HG03060 (cell line): ENCODE measurements at regions not wholly inside any gene's neighbourhood (a gene's known extent, or its start where the extent isn't known, plus 50 kb on each side); places are given as distances from the start of the nearest gene placed in this dataset.

Experiments used
- ATAC-seq: cut with Tn5 transposase; IDR thresholded peaks from one replicate; pipeline ENCODE4 v1.9.1; 2021; ENCODE audit warnings: low read depth, moderate number of reproducible peaks; ENCODE audit not compliant: unreplicated experiment

DNA sequence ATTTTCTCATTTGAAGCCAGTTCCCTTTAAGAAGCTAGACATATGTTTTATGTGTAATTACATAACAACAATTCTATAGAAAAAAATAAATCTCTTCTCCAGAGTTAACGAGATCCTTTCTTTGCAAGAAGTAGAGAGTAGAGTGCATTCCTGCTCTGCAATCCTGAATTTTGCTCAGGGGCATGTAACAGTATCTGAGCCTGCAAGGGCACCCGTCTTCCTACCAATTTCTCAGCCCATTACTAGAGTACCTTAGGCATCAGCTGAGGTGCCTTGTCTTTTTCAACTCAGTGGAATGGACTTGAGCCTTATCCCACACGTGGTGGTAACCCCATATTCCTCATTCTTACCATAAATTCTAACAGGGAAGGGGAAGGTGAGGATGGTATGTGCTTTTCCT is 205.9 kb downstream of the IKZF2 start:
- no peak for ATAC-seq

DNA sequence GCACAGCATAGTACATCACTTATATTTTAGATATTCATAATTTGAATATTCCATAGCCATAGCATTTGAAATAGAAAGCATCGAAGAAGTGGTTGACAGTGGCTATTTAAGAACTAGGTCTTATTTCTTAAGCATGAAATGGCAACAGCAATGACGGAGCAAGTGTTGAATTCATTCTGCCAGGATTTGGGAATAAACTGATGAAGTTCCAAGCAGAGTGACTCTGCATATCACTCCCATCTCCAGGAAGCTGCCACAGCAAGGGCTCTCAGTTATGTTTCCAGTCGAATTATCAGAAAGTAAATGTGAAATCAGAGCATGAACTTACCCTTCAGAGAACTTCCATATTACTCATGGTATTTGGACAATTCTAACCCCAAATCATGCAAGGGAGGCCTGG is 208.1 kb downstream of the IKZF2 start:
- ATAC-seq, result no peak

DNA sequence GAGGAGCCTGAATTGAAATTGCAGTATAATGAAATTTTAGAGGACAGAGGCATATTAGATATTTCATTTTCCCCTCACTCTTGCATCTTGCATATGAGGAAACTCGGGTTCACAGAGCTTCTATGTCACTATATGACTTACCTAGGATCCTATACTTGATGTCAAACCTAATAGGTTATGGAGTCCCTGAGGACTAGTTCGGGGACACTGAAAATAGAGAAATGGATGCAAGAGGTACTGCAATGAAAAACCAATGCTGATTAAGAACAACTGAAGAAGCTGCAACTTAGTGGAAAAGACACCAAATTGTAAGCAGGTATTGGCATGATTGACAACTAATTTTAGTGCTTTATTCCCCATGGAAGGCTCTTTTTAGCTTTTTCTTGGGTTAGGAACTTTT is 210.1 kb downstream of the IKZF2 start:
- ATAC-seq, result no peak

DNA sequence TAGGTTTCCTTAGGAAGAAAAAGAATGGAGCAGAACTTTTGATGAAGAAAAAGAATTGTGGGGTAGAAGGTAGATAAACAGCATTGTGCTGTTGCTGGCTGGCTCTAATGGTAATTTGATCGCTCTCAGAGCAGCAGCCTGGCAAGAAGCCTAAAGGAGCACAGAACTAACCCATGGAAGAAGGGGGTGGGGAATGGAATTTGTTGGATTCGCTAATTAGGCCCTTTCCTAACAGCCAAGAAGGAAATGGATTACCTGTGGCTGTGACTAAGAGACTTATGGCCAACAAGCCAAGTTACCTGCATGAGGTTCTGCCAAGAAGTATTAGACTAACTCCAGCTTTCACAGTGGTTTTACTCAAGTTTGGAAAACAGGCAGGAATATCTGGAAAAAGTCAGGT is 210.6 kb downstream of the IKZF2 start:
- no peak for ATAC-seq

DNA sequence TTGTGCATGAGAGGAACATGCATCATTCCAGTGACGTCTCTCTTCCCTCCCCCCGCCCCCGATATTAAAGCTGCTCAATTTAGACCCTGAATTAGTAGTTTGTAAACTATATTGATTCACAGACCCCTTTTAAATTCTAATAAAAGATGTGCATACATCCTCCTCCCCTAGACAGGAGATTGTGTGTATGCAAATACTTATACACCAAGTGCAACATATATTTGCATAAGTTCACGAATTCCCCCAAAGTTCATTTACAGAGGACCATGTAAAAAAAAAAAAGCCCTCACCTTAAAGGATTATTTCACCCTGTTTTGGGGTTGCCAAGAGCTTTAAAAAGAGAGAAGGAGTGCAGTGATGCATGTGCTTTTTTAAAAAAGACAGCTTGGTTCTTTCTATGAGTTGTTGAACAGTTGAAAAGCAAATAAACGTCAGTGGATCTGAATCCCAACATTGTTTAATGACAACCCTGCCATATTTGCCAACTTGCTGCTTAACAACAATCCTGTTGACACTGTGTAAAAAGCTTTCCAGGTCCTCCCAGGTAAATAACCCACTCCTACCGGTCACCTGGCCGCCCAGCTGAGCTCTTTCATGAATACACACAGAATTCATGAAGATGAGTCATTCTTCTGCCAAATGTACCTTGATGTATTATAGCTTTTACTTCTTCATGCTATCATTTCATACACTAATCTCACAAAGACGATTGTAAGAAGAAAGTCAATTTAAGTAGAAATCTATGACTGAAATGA is 211.5 kb downstream of the IKZF2 start:
- no peak for ATAC-seq

DNA sequence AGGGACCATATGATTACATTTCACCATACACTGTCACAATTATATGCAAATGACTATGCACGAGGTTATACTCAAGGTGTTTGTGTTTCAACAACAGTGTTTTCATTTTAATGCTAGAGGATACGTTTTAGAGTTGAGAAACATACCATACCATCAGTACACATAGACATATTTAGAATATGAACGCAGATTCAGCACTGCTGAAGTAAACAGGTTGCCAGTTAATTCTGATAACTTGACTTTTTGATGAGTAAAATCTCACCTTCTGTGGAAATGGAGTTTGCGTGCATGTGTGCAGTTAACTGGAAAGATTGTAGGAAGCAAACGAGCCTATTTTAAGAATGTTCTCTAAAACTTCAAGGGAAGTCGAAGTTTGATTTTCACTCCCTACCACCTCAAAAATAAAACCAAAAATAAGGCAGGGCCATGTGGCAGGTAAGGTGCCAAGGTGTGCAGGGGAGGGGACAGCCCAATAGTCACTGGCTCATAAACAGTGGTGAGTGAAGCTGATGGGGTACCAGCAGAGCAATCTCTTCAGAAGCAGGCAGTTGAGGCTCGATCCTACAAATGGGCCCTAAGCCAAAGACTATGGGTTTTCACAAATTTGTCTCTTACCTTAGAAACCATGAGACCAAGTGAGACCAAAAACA is 213.1 kb downstream of the IKZF2 start:
- no peak for ATAC-seq

DNA sequence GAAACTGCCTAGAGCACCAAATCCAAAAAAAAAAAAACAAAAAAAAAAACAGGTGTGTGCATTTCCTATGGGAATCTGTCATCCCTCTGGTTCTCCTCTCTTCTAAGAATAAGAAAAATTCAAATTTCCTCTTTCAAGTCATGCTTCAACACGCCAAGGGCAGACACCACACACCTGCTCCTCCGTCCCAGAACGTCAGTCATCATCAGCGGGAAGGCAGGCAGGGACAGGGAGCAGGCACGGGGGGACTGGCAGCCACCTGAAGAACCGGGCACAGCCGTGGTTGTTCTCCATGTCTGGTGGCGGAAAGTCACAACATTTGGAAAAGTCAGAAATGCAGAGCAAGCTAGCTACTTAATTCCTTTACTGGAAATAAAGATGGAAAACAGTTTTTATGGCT is 214.8 kb downstream of the IKZF2 start:
- no peak for ATAC-seq

DNA sequence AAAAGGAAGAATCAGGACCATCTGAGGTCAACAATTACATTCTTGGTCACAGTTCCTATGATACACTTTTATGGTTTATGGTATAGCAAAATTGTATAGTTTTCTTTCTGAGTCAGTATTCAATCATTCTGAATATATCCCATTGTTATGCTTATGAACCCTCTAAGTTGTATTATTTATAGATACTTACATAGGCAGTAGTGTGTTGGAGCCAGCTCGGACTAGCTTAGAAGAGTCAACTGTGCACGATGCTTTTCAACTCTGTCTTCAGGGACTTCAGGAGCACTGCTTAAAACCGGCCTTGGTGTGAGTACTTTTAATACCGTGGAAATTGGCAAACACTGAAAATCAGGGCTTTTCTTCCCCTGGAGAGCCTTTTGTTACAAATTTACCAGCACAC is 215.7 kb downstream of the IKZF2 start:
- ATAC-seq, result no peak

DNA sequence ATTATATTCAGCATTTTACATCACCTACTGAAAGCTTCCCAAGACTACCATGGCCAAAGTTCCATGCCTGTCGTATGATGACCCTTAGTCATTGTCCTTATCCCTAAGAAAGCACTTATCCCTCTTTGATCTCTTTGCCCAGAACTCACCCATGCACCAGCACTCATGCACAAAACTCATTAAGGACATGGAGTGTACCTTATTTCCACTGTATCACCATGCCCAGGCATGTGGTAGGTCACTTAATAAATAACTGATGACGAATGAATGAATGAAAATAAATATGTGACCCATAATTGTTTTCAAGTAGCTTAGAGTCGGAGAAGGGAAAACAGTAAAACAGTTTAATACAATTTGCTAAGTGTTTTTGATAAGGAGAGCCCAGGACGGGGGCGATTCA is 220.1 kb downstream of the IKZF2 start:
- no peak for ATAC-seq

DNA sequence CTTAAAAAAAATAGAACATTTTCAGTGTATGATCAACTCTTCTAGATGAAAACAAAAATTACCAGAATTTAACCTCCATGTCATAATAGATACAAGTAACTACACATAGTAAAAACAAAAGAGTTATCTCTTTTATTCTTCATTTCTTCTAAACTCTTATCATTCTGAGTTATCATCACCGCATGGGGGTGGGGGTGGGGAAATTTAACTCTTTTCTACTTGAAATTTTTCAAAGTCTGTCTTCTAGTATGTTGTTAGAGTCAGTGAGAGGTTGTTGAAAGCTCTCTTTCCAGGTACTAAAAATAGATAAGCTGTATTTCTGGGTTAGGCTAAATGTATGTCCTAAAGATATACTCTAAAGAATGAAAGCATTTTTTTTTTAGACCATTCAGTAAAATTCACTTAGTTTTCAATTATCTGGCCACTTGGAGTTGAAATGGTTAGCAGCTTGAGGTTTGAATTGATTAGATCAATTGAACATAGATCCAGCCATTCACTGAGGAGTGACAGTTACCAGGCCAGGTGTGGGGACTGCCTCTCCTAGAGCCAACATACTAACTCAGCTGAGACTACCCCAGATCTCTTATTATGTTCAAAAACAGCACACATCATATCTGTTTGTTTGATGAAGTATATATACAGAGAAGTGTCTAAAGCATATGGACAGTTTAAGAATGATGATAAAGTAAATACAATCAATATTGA is 220.7 kb downstream of the IKZF2 start:
- no peak for ATAC-seq

DNA sequence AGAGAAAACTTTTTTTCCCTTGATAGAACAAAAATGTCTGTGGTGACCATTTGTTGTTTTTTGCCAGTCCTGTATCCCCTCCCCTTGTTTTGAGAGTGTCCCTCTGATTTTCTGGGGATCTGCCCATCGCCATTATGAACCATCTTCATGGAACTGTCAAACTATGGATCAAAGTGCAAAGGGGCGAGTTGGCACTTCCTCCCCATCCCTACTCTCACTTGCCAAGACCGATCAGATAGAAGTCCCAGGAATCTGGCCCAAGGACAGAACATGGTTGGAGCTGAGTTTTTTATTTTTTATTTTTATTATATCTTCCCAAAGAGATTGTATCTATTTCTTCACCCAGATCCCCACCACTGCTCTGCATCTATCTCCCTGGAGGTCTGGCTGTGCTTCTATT is 221.4 kb downstream of the IKZF2 start:
- no peak for ATAC-seq

DNA sequence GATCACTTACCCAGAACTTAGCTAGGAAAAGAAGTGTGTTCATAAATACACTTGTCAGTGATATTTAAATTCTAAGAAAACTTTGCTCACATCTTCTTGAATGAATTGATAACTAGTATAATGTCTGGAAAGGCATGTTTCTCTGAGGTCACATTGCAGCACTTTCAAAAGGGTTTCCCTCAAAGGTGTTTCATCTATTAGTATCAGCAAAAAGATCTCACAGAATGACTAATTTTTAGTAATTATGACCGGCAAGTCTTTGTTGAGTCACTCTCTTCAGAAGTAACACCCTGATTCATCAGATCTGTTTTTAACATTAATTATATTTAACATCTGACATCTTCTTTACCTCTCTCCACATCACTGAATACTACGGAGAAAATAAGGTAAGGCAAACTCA is 222.3 kb downstream of the IKZF2 start:
- ATAC-seq, result no peak

DNA sequence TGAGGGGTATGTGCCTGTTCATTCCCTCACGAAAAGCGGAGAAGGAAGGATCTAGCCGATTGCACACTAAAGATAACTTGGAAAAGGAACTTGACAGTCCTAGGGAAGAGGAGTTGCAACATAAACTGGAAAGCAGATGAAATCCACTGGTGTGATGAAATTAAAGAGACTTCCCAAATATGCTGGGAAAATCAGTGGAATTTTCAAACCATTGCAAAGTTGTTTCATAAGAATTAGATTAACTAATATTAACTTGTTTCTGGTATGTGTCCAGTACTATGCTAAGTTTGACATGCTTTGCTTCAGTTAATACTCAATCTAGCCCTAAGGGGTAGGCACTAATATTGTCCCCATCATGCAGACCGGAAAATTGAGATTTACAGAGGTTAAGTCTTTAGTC is 222.7 kb downstream of the IKZF2 start:
- no peak for ATAC-seq

DNA sequence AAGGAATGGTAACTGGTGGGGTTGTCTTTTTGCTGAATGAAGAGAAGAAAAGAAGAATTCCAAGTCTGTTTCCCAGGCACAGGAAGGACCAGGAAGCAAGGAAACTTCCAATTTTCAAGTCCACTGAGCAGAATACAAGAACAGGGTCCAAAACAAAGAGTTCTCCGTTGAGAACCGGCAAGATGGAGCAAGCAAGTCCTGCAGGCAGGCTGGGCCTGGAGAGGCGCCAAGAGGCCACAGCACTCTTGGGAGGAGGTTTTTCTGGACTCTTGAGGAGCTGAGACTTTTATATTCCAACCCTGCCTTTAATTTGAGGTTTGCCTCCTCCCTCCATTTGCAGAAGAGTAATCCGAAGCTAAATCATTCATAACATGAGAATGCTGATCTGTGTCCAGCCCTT is 224.5 kb downstream of the IKZF2 start:
- ATAC-seq, result no peak

DNA sequence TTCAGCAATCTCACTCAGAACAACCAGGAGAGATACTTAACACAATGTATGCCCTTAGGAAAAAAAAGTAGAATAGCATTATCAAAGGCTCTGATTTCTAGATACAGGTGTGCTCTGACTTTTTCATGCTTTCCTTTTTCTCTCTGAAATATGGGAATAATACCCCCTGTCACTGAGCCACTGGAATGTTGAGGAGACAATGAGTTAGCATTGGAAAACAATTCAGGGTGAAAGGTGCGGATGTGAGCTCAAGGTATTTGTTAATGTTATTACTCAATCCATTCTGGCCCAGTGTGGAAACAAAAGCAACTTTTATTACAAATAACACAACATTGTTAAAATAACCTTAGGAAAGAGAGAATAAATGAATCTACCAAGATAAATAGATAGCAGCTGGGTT is 228.0 kb downstream of the IKZF2 start:
- ATAC-seq, result no peak

DNA sequence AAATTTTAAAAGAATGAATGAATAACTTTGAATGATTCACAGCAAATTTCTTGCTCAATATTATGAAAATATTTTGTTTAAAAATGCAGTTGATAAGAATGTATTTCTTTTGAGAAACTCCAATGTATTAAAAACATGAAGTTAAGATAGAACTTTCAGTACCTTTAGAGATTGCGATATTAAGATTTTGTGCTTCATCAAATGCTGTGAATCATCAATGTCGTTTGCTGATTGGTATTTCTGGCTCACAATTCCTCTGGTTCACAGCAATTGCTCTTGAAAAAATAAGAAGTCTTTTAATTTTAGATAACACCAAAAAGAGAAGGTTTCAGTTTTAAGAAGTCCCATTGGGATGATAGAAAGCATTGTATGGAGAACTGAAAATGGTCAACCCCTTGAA is 228.7 kb downstream of the IKZF2 start:
- ATAC-seq, result no peak

DNA sequence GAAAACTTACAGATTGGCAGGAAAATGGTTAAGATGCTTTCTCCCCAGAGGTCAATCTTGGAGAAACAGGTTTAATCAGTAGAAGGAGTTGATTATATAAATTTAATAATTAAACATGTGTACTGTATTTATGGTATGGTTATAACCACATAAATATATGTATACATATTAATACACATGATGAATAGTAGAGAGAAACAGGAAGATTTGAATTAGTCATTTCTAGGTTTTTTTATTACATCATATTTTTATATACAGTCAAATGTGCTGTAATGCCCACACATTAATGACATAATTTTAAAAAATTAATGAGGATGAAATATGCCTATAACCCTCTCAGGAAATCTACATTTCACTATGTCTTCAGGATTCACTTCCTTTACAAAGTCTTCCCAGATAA is 229.7 kb downstream of the IKZF2 start:
- no peak for ATAC-seq

DNA sequence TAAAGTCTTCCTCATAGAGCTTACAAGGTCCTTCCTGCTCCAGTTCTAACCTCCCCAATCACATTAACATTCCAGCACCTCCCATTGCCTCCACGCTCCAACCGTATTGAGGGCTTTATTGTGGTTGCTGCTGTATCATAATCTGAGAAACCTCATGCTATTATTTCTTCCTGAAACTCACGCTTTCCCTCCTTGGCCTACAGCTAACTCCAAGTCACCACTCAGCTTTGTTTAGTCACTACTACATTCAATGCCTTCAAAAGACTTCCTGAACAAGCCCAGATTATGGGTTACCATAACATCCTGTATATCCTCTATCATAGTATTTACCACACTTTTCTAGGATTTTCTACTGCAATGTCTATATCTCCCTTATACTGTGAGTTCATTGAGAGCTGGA is 230.4 kb downstream of the IKZF2 start:
- no peak for ATAC-seq

DNA sequence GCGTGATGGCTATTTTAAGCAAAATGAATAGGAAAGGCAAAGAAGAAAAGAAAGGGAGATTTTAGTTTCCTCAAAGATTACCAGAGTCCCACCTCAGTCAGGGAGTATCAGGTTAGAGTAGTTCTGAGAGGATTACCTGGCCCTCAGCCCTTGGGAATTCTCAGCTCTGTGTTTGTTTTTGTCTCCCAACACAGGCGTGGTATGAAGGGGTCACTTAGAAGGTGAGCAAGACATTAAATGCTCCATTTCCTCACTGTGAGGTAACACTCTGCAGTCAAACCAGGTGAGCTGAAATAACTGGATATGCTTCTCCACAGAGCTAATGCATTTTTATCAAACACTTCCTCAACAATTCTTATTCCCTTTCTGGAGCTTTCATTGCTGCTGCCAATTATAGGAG is 232.2 kb downstream of the IKZF2 start:
- ATAC-seq, result no peak

DNA sequence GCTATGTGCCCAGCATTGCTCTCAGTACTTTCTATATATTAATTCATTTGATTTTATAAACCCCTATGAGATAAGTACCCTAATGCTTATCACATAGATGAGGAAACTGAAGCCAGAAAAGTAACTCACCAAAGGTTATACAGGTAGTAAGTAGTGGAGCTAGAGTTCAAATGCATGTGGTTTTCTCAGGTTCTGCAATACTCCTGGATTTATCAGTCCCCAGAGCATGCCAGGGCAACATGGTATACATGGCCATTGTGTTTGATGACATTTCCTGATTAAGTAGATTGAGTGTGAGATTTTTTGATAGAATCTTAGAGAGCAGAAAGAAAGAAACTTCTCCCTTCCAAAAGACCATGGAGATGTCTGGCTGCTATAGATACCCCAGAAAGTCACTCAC is 233.1 kb downstream of the IKZF2 start:
- no peak for ATAC-seq

DNA sequence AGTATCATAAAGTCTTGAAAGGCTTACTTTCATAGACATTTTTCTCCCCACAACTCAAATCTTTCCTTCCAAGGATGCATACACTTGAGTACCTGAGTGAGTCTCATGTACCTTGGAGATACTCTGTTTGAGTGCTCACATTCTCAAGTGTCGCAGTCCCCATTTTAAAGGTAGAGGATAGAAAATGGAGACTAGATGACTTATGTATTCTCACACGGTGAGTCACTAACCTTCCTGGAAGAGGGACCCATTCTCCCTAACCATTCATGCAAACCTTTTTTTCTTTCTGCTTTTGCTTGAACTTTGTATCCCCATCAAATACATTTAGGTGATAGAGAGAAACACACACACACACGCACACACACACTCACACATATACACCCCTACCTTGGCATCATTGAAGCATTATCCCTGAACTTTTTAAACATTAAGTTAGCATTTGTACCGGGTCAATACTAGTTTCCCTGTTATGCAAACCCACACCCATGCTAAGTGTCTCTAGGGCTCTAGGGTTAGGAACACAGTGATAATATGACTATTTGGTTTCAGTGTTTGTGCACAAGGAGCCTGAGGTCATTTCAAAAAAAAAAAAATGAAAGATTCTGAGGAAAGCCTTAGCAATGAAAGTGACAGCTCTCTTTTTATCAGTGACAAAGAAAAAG is 236.2 kb downstream of the IKZF2 start:
- ATAC-seq, result peak; percentile 53
